Sigmoid colon (tissue), 3 donors: ENCODE measurements at regions not wholly inside any gene's neighbourhood (a gene's known extent, or its start where the extent isn't known, plus 50 kb on each side); places are given as distances from the start of the nearest gene placed in this dataset.

ENCODE experiments used
- POLR2A ChIP-seq, 2 donors: fragments of 450-650 bp; IDR thresholded peaks; one replicate each; pipeline ENCODE4 v1.6.1; 2016; ENCODE audit warnings: antibody characterized with exemption in 2 of 2, mild to moderate bottlenecking in 2 of 2, moderate library complexity in 2 of 2
- TF ChIP-seq, protein P1 (sequence below), 4 experiments: fragments of 450-650 bp in 3 of 4; fragments of 200-600 bp in 1 of 4; IDR thresholded peaks; one replicate each; pipeline ENCODE4 v1.5.1; 2016 to 2019; ENCODE audit warnings: antibody characterized with exemption in 4 of 4, mild to moderate bottlenecking in 3 of 4, moderate library complexity in 2 of 4

GRCh38 chr15:39416258-39416657 lies 164.6 kb upstream of the THBS1 start:
- TF ChIP-seq, protein P1, sequence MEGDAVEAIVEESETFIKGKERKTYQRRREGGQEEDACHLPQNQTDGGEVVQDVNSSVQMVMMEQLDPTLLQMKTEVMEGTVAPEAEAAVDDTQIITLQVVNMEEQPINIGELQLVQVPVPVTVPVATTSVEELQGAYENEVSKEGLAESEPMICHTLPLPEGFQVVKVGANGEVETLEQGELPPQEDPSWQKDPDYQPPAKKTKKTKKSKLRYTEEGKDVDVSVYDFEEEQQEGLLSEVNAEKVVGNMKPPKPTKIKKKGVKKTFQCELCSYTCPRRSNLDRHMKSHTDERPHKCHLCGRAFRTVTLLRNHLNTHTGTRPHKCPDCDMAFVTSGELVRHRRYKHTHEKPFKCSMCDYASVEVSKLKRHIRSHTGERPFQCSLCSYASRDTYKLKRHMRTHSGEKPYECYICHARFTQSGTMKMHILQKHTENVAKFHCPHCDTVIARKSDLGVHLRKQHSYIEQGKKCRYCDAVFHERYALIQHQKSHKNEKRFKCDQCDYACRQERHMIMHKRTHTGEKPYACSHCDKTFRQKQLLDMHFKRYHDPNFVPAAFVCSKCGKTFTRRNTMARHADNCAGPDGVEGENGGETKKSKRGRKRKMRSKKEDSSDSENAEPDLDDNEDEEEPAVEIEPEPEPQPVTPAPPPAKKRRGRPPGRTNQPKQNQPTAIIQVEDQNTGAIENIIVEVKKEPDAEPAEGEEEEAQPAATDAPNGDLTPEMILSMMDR (IDR thresholded peaks at IDR 0.05), result no peak
- TF ChIP-seq POLR2A (IDR thresholded peaks at IDR 0.05), result no peak
